Endothelial cell of umbilical vein (primary cell): ENCODE measurements at regions not wholly inside any gene's neighbourhood (a gene's known extent, or its start where the extent isn't known, plus 50 kb on each side); places are given as distances from the start of the nearest gene placed in this dataset.
A peak's percentile ranks its signal among the peaks of the same experiment; 100 is the strongest.

Experiments used
- BruUV-seq: library from RNA; stranded (reverse); fragments of 400-500 nt; replicated peaks from 2 replicates; lab custom pipeline; 2021; lab: Mats Ljungman, UMichigan
- CTCF ChIA-PET: fragments of 300-600, 350-600 bp; sonication (Branson Sonifier 250); formaldehyde crosslinking; loops from one replicate; lab custom pipeline; 2021; ENCODE audit warnings: antibody characterized with exemption, inconsistent platforms; lab: Charles Lee
- POLR2A ChIA-PET: fragments of 300-600, 350-600 bp; sonication (Branson Sonifier 250); formaldehyde crosslinking; loops from one replicate; lab custom pipeline; 2021; ENCODE audit warnings: antibody characterized with exemption, inconsistent platforms; lab: Charles Lee
- DNase-seq: peaks from one replicate; pipeline ENCODE4 v3.0.0-alpha.2; 2011; ENCODE audit warnings: low read depth, low spot score
- FAIRE-seq: peaks from 2 replicates; lab custom pipeline; 2011; peaks lifted over from hg19 to GRCh38; lab: Jason Lieb, UNC
- H2AFZ ChIP-seq: 2 replicates; pipeline ENCODE4 v1.6.0; 2012; ENCODE audit warnings: low read depth, low read length, control low read depth, inconsistent platforms
- H3K27ac ChIP-seq: 2 replicates; pipeline ENCODE4 v1.5.1; 2011; ENCODE audit warnings: low read depth, mild to moderate bottlenecking, control low read depth, low read length, moderate library complexity; ENCODE audit not compliant: insufficient read depth
- H3K27me3 ChIP-seq, 2 experiments: 2 replicates each; pipeline versions ENCODE4 v1.6.0 to v1.6.1; 2011; ENCODE audit warnings: low read length in 2 of 2, mixed read lengths in 1 of 2; ENCODE audit not compliant: control insufficient read depth in 2 of 2, insufficient read depth in 2 of 2
- H3K36me3 ChIP-seq, 2 experiments: 2 replicates in 1 of 2; 3 replicates in 1 of 2; pipeline ENCODE4 v1.5.1; 2011; ENCODE audit warnings: low read length in 2 of 2, mild to moderate bottlenecking in 1 of 2, moderate library complexity in 1 of 2; ENCODE audit not compliant: control insufficient read depth in 2 of 2, insufficient read depth in 2 of 2; ENCODE audit errors: extremely low read depth in 1 of 2
- H3K4me1 ChIP-seq: 3 replicates; pipeline ENCODE4 v1.5.1; 2011; ENCODE audit warnings: mild to moderate bottlenecking, low read length; ENCODE audit not compliant: control insufficient read depth, insufficient read depth; ENCODE audit errors: extremely low read depth
- H3K4me2 ChIP-seq: 2 replicates; pipeline ENCODE4 v1.6.1; 2011; ENCODE audit warnings: low read length, control low read depth, mixed read lengths; ENCODE audit not compliant: insufficient read depth
- H3K4me3 ChIP-seq, 3 experiments: fragments of 200-600 bp in 1 of 3; sonication (generic), shearing (Covaris generic) in 1 of 3; replicated peaks in 1 of 3; 2 replicates each; pipeline ENCODE4 v1.5.1; 2011 to 2016; ENCODE audit warnings: control low read depth in 3 of 3, low read length in 3 of 3, mild to moderate bottlenecking in 2 of 3, inconsistent platforms in 1 of 3, low read depth in 1 of 3, moderate library complexity in 1 of 3; ENCODE audit not compliant: insufficient read depth in 1 of 3
- H3K79me2 ChIP-seq: 2 replicates; pipeline ENCODE4 v1.6.0; 2012; ENCODE audit warnings: low read length, inconsistent platforms; ENCODE audit not compliant: control insufficient read depth, insufficient read depth
- H3K9ac ChIP-seq: replicated peaks from 2 replicates; pipeline ENCODE3; 2011; ENCODE audit warnings: low read length, control low read depth; ENCODE audit not compliant: insufficient read depth; ENCODE audit errors: extremely low read depth
- H3K9me1 ChIP-seq: replicated peaks from 3 replicates; pipeline ENCODE4 v1.6.0; 2011; ENCODE audit warnings: mild to moderate bottlenecking, low read length; ENCODE audit not compliant: control insufficient read depth, insufficient read depth; ENCODE audit errors: extremely low read depth
- H3K9me3 ChIP-seq: replicated peaks from 2 replicates; pipeline ENCODE4 v1.5.1; 2012; ENCODE audit warnings: low read length, inconsistent platforms; ENCODE audit not compliant: control insufficient read depth, insufficient read depth
- H4K20me1 ChIP-seq: replicated peaks from 2 replicates; pipeline ENCODE3; 2011; ENCODE audit warnings: mild to moderate bottlenecking, low read length; ENCODE audit not compliant: control insufficient read depth, insufficient read depth; ENCODE audit errors: extremely low read depth
- CTCF ChIP-seq, 2 donors: IDR thresholded peaks; 1 replicate in 1 of 2; 2 replicates in 1 of 2; pipeline ENCODE4 v1.5.1; 2011; ENCODE audit warnings: low read length in 2 of 2, mild to moderate bottlenecking in 2 of 2, moderate library complexity in 2 of 2, control low read depth in 1 of 2, inconsistent platforms in 1 of 2, low read depth in 1 of 2; ENCODE audit not compliant: insufficient read depth in 1 of 2; ENCODE audit errors: extremely low read depth in 1 of 2
- EZH2 ChIP-seq: IDR thresholded peaks from 2 replicates; pipeline ENCODE4 v1.6.1; 2012; ENCODE audit warnings: borderline replicate concordance, low read depth, mild to moderate bottlenecking, moderate library complexity, low read length, inconsistent platforms; ENCODE audit not compliant: severe bottlenecking
- FOS ChIP-seq: IDR thresholded peaks from 2 replicates; pipeline ENCODE4 v1.6.1; 2011; ENCODE audit warnings: mild to moderate bottlenecking, low read length, moderate library complexity, borderline replicate concordance; ENCODE audit not compliant: insufficient read depth
- GATA2 ChIP-seq: IDR thresholded peaks from 2 replicates; pipeline ENCODE4 v1.7.0; 2011; ENCODE audit warnings: low read depth, mild to moderate bottlenecking, moderate library complexity, mixed read lengths, low read length; ENCODE audit not compliant: insufficient read length, insufficient read depth
- JUN ChIP-seq: IDR thresholded peaks from 2 replicates; pipeline ENCODE4 v1.6.1; 2011; ENCODE audit warnings: borderline replicate concordance, low read depth; ENCODE audit not compliant: insufficient read length, insufficient read depth
- MAX ChIP-seq: IDR thresholded peaks from 2 replicates; pipeline ENCODE4 v1.6.1; 2011; ENCODE audit not compliant: insufficient read depth, insufficient read length
- MYC ChIP-seq: IDR thresholded peaks from one replicate; pipeline ENCODE4 v1.6.1; 2011; ENCODE audit warnings: mild to moderate bottlenecking, low read depth, low read length
- POLR2A ChIP-seq: IDR thresholded peaks from 2 replicates; pipeline ENCODE4 v1.6.1; 2012; ENCODE audit warnings: low read depth, mild to moderate bottlenecking, control low read depth, low read length
- POLR2AphosphoS5 ChIP-seq: IDR thresholded peaks from 2 replicates; pipeline ENCODE4 v1.6.1; 2012; ENCODE audit warnings: low read depth, mild to moderate bottlenecking, control low read depth, low read length, moderate library complexity; ENCODE audit not compliant: insufficient read depth
- dilution Hi-C: fragments of 300-500 bp; cut with MboI; formaldehyde crosslinking; loops from one replicate; pipeline ENCODE4 v1.15.0; 2019; ENCODE audit warnings: low sequenced_read_pairs; ENCODE audit not compliant: extremely low pct_ligation_motif_present
- intact Hi-C: fragments of 100-400 bp; cut with micrococcal nuclease; formaldehyde crosslinking; loops from one replicate; pipeline ENCODE4 v1.10.0; 2022

DNA sequence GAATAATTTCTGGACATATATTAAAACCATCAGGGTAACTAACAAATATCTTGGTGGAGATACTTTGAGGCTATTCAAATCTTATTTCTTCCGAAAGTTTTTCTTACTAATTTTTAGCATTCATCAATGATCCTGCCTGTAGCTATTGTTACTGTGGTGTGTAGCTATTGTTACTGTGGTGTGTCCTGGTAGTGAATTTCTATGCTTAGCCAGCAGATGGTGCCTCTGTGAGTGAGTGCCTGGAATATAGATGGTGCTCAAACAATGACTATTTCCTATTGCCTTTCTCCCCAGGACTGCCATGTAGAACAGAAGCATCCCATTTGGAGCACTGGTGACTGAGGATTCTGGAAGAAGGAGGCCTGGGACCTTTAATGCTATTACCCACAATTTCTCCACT, 245.7 kb downstream of the CCSER2 start:
- ChIA-PET POLR2A (no interaction called here), CTCF (interaction anchor here (1.0 kb wide), 1 partner anchor 1802 kb away, joined by 4 read pairs; no protein-coding TSS in a partner anchor)
- no peaks in the 10 kb centered on the region for H3K79me2 ChIP-seq
- H3K9me3 ChIP-seq, result no peaks in the 10 kb centered on the region
- no TSS peak for BruUV-seq
- dilution Hi-C loops, result no loop called here
- TF ChIP-seq FOS (no peak), GATA2 (no peak), MYC (no peak), POLR2AphosphoS5 (no peak), CTCF (IDR thresholded peaks at IDR 0.05; ENCODE audit: extremely low read depth in 1 of 2, insufficient read depth in 1 of 2, low read depth in 1 of 2, low read length in 2 of 2) (peak in 1 of 2 donors; percentile 4), POLR2A (no peak), EZH2 (no peak)
- FAIRE-seq (no peak), DNase-seq (no peak)
- H2AFZ ChIP-seq, result no peak overlapping the region
- no peaks in the 10 kb centered on the region for H3K4me1 ChIP-seq
- H3K9ac ChIP-seq, result no peak overlapping the region
- no peak overlapping the region for H3K4me3 ChIP-seq
- no peaks in the 10 kb centered on the region for H3K36me3 ChIP-seq
- no peaks in the 10 kb centered on the region for H3K9me1 ChIP-seq
- intact Hi-C loops, result no loop called here
- H3K27me3 ChIP-seq, result no peaks in the 10 kb centered on the region
- no peak overlapping the region for H3K27ac ChIP-seq
- no peaks in the 10 kb centered on the region for H4K20me1 ChIP-seq
- H3K4me2 ChIP-seq, result no peak overlapping the region

DNA sequence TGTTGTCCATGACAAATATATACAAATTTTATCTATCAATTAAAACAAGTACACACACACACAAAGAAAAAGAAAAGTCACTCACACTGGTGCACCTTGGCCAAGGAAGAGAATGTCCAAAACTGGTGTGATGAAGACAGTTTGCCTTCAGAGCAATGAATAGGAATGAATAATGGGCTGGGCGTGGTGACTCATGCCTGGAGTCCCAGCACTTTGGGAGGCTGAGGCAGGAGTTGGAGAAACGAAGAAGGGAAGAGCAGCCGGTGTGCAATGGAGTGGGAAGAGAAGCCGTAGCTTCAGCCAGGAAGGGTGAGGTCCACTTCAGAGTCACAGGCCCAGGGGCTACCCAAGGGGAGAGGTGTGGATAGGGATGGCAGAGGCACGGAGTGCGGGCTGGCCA, 253.6 kb downstream of the CCSER2 start:
- Histone ChIP-seq H3K36me3 (no peaks in the 10 kb centered on the region), H3K4me3 (no peak overlapping the region), H3K9ac (no peak overlapping the region), H3K27me3 (no peaks in the 10 kb centered on the region), H3K4me1 (no peaks in the 10 kb centered on the region), H3K4me2 (no peak overlapping the region), H2AFZ (no peak overlapping the region), H4K20me1 (no peaks in the 10 kb centered on the region), H3K27ac (no peak overlapping the region), H3K9me1 (no peaks in the 10 kb centered on the region), H3K79me2 (no peaks in the 10 kb centered on the region), H3K9me3 (no peaks in the 10 kb centered on the region)
- DNase-seq (no peak), FAIRE-seq (no peak)
- ChIA-PET CTCF (no interaction called here), POLR2A (no interaction called here)
- intact Hi-C loops, result no loop called here
- no TSS peak for BruUV-seq
- no peak for TF ChIP-seq MYC
- no peak for TF ChIP-seq EZH2
- no peak for TF ChIP-seq MAX
- TF ChIP-seq CTCF (IDR thresholded peaks at IDR 0.05; ENCODE audit: extremely low read depth in 1 of 2, insufficient read depth in 1 of 2, low read depth in 1 of 2, low read length in 2 of 2), result no peak
- TF ChIP-seq GATA2, result no peak
- TF ChIP-seq POLR2AphosphoS5, result no peak
- no peak for TF ChIP-seq JUN
- TF ChIP-seq POLR2A, result no peak
- TF ChIP-seq FOS, result no peak
- dilution Hi-C loops, result no loop called here
